Gastroesophageal sphincter (tissue), 3 donors: ENCODE measurements at regions not wholly inside any gene's neighbourhood (a gene's known extent, or its start where the extent isn't known, plus 50 kb on each side); places are given as distances from the start of the nearest gene placed in this dataset.

Experiments
- CTCF ChIP-seq, 4 experiments: fragments of 200-600 bp in 2 of 4; fragments of 450-650 bp in 2 of 4; sonication (generic) in 1 of 4; IDR thresholded peaks; one replicate each; pipeline ENCODE4 v1.5.1; 2017 to 2019; ENCODE audit warnings: antibody characterized with exemption in 4 of 4, mild to moderate bottlenecking in 2 of 4, moderate library complexity in 2 of 4
- POLR2AphosphoS5 ChIP-seq: sonication (generic); formaldehyde crosslinking; IDR thresholded peaks from one replicate; pipeline ENCODE4 v1.6.1; 2017; ENCODE audit warnings: antibody characterized with exemption

DNA sequence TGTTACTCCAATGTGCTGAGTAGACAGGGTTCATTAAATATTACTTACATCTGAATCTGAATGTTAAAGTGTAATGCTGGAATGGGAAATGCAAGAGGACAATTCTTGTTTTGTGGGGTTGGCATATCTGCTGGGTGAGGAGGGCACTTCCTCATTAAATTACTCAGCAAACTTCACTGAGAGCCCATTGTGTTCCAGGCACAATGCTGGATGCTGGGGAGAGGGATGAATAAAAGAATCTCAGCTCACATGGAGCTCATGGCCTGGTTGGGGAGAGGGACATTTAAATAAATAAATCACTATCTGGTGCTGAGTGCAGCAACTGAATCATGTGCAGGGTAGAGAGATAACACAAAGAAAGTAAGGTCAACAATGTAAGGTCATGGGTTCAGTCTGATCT, 199.2 kb upstream of the CFAP20DC start:
- no peak for TF ChIP-seq CTCF (IDR thresholded peaks at IDR 0.05)
- no peak for TF ChIP-seq POLR2AphosphoS5
